ENCODE measurements at regions not wholly inside any gene's neighbourhood (a gene's known extent, or its start where the extent isn't known, plus 50 kb on each side); places are given as distances from the start of the nearest gene placed in this dataset.

- H3K4me1 ChIP-seq (ENCODE audit: insufficient read depth, low read length): no peaks in the 10 kb centered on the region
- no peaks in the 10 kb centered on the region for H3K4me1 Mint-ChIP-seq
Measured at GRCh38 chr3:46131884-46132450, 76.1 kb downstream of the CCR1 start.

More at GRCh38 chr3:46131884-46132450, 76.1 kb downstream of the CCR1 start:
- TF ChIP-seq, protein P1, sequence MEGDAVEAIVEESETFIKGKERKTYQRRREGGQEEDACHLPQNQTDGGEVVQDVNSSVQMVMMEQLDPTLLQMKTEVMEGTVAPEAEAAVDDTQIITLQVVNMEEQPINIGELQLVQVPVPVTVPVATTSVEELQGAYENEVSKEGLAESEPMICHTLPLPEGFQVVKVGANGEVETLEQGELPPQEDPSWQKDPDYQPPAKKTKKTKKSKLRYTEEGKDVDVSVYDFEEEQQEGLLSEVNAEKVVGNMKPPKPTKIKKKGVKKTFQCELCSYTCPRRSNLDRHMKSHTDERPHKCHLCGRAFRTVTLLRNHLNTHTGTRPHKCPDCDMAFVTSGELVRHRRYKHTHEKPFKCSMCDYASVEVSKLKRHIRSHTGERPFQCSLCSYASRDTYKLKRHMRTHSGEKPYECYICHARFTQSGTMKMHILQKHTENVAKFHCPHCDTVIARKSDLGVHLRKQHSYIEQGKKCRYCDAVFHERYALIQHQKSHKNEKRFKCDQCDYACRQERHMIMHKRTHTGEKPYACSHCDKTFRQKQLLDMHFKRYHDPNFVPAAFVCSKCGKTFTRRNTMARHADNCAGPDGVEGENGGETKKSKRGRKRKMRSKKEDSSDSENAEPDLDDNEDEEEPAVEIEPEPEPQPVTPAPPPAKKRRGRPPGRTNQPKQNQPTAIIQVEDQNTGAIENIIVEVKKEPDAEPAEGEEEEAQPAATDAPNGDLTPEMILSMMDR (conservative IDR thresholded peaks at IDR 0.05): no peak
- H3K4me3 Mint-ChIP-seq: no peak overlapping the region
- Histone ChIP-seq H3K23ac (ENCODE audit: insufficient read length, low read depth, low read length) (no peak overlapping the region), H4K20me1 (ENCODE audit: control insufficient read depth, insufficient read depth, insufficient read length) (no peaks in the 10 kb centered on the region), H3K27ac (ENCODE audit: insufficient read length, low read depth, low read length) (no peak overlapping the region), H4K5ac (ENCODE audit: insufficient read length, low read depth, low read length) (no peak overlapping the region), H2BK12ac (ENCODE audit: insufficient read length, low read depth, low read length) (no peak overlapping the region), H2AK5ac (ENCODE audit: insufficient read length, low read length) (no peak overlapping the region), H2AFZ (ENCODE audit: low read length) (no peak overlapping the region), H3K9ac (ENCODE audit: extremely low read depth, insufficient read length, low read length) (no peak overlapping the region), H2BK5ac (ENCODE audit: insufficient read length, low read length) (no peak overlapping the region), H4K8ac (replicated peaks; ENCODE audit: insufficient read length, low read depth, low read length) (no peak overlapping the region), H3K27me3 (ENCODE audit: insufficient read depth, low read length) (no peaks in the 10 kb centered on the region), H3T11ph (ENCODE audit: low read length) (no peak overlapping the region), H3K79me2 (ENCODE audit: insufficient read depth, low read length) (no peaks in the 10 kb centered on the region), H2BK15ac (ENCODE audit: low read depth, low read length) (no peak overlapping the region), H2BK120ac (ENCODE audit: low read depth, low read length, poor library complexity, severe bottlenecking) (no peak overlapping the region), H3K18ac (ENCODE audit: insufficient read length, low read depth, low read length) (no peak overlapping the region), H3K79me1 (ENCODE audit: insufficient read depth, low read depth, low read length, poor library complexity, severe bottlenecking) (no peaks in the 10 kb centered on the region), H4K91ac (ENCODE audit: insufficient read length, low read depth, low read length) (no peak overlapping the region), H3K14ac (ENCODE audit: insufficient read depth, low read length) (no peak overlapping the region), H3K4ac (ENCODE audit: low read depth, low read length) (no peak overlapping the region), H3K56ac (ENCODE audit: insufficient read length, low read depth, low read length) (no peak overlapping the region), H3K9me3 (ENCODE audit: control insufficient read depth, low read depth, low read length) (no peaks in the 10 kb centered on the region), H3K4me2 (ENCODE audit: insufficient read depth, insufficient read length, low read length) (no peak overlapping the region), H2BK20ac (ENCODE audit: low read depth, low read length, poor library complexity, severe bottlenecking) (no peak overlapping the region), H3K23me2 (ENCODE audit: insufficient read length, low read depth, low read length, poor library complexity, severe bottlenecking) (no peaks in the 10 kb centered on the region)
- no peak for DNase-seq
- WGBS (ENCODE audit: extremely low coverage, insufficient read length, low lambda C conversion rate): no CpG with 5 or more reads among the region's 8 CpGs
- no peak overlapping the region for H3K27ac Mint-ChIP-seq
- H3K9me3 Mint-ChIP-seq: no peaks in the 10 kb centered on the region
- H3K27me3 Mint-ChIP-seq (ENCODE audit: low read depth): no peaks in the 10 kb centered on the region
- no peaks in the 10 kb centered on the region for H3K36me3 Mint-ChIP-seq (ENCODE audit: insufficient read depth in 1 of 3, low read depth in 3 of 3)

Data from H9 (cell line).